GM21717 (cell line): ENCODE measurements at regions not wholly inside any gene's neighbourhood (a gene's known extent, or its start where the extent isn't known, plus 50 kb on each side); places are given as distances from the start of the nearest gene placed in this dataset.

Experiments
- ATAC-seq: cut with Tn5 transposase; IDR thresholded peaks from one replicate; pipeline ENCODE4 v1.9.1; 2021; ENCODE audit warnings: mild to moderate bottlenecking, moderate library complexity; ENCODE audit not compliant: unreplicated experiment

GRCh38 chr2:120913972-120914838, 178.5 kb downstream of the GLI2 start:
- ATAC-seq = no peak

- ATAC-seq = no peak
Measured at GRCh38 chr2:120914839-120915521, 179.3 kb downstream of the GLI2 start.

GRCh38 chr2:120915670-120916069, 180.0 kb downstream of the GLI2 start:
- no peak for ATAC-seq

GRCh38 chr2:120916446-120916845, 180.8 kb downstream of the GLI2 start:
- ATAC-seq = no peak

- ATAC-seq = no peak
Measured at GRCh38 chr2:120917886-120918285, 182.2 kb downstream of the GLI2 start.

GRCh38 chr2:120919216-120919615, 183.5 kb downstream of the GLI2 start:
- ATAC-seq = no peak

- no peak for ATAC-seq
Measured at GRCh38 chr2:120919771-120920453, 184.2 kb downstream of the GLI2 start.

GRCh38 chr2:120920454-120921148, 184.9 kb downstream of the GLI2 start:
- ATAC-seq = no peak

GRCh38 chr2:120921457-120921856, 185.8 kb downstream of the GLI2 start:
- no peak for ATAC-seq

GRCh38 chr2:120922571-120923332, 187.1 kb downstream of the GLI2 start:
- no peak for ATAC-seq

- ATAC-seq = no peak
Measured at GRCh38 chr2:120923426-120923825, 187.8 kb downstream of the GLI2 start.

GRCh38 chr2:120924924-120925323, 189.3 kb downstream of the GLI2 start:
- no peak for ATAC-seq

- no peak for ATAC-seq
Measured at GRCh38 chr2:120926463-120927264, 191.0 kb downstream of the GLI2 start.

- no peak for ATAC-seq
Measured at GRCh38 chr2:120927265-120927628, 191.6 kb downstream of the GLI2 start.

- ATAC-seq = no peak
Measured at GRCh38 chr2:120929829-120930228, 194.2 kb downstream of the GLI2 start.

GRCh38 chr2:120930236-120930635, 194.6 kb downstream of the GLI2 start:
- ATAC-seq = no peak

GRCh38 chr2:120930864-120931263, 195.2 kb downstream of the GLI2 start:
- no peak for ATAC-seq

- ATAC-seq = no peak
Measured at GRCh38 chr2:120932472-120932871, 196.8 kb downstream of the GLI2 start.

- ATAC-seq = no peak
Measured at GRCh38 chr2:120932881-120933280, 197.2 kb downstream of the GLI2 start.
